Neural cell (in vitro differentiated cells): ENCODE measurements at regions not wholly inside any gene's neighbourhood (a gene's known extent, or its start where the extent isn't known, plus 50 kb on each side); places are given as distances from the start of the nearest gene placed in this dataset.

Source experiments
- H2AFZ ChIP-seq: fragments of 200-600, 300-800 bp; sonication (generic), shearing (Covaris generic); 2 replicates; pipeline ENCODE4 v1.6.0; 2014; ENCODE audit warnings: low read depth, mild to moderate bottlenecking, antibody characterized with exemption, low read length, moderate library complexity
- H3F3A ChIP-seq: fragments of 200-600 bp; shearing (Covaris generic); 2 replicates; pipeline ENCODE4 v1.6.1; 2016; ENCODE audit warnings: mild to moderate bottlenecking, moderate library complexity, mixed read lengths, antibody characterized with exemption, low read length; ENCODE audit not compliant: insufficient read depth, poor library complexity, severe bottlenecking
- H3K27ac ChIP-seq: fragments of 200-600, 300-800 bp; sonication (generic), shearing (Covaris generic); 2 replicates; pipeline ENCODE4 v1.5.1; 2014; ENCODE audit warnings: mild to moderate bottlenecking, low read length, moderate library complexity
- H3K27me3 ChIP-seq: fragments of 300-800, 200-600 bp; sonication (generic), shearing (Covaris generic); 2 replicates; pipeline ENCODE4 v1.6.0; 2014; ENCODE audit warnings: mild to moderate bottlenecking, low read depth, low read length, moderate library complexity; ENCODE audit not compliant: insufficient read depth
- H3K36me3 ChIP-seq: fragments of 300-800, 200-600 bp; sonication (generic), shearing (Covaris generic); 2 replicates; pipeline ENCODE4 v1.5.1; 2014; ENCODE audit warnings: mild to moderate bottlenecking, antibody characterized with exemption, low read length, moderate library complexity; ENCODE audit not compliant: insufficient read depth
- H3K4me2 ChIP-seq: fragments of 300-800, 200-600 bp; sonication (generic), shearing (Covaris generic); 2 replicates; pipeline ENCODE4 v1.6.0; 2014; ENCODE audit warnings: mild to moderate bottlenecking, low read length
- H3K4me3 ChIP-seq: fragments of 300-800, 200-600 bp; sonication (generic), shearing (Covaris generic); 2 replicates; pipeline ENCODE4 v1.5.1; 2014; ENCODE audit warnings: mild to moderate bottlenecking, low read length, moderate library complexity
- H3K79me2 ChIP-seq: fragments of 200-600 bp; shearing (Covaris generic); replicated peaks from 2 replicates; pipeline ENCODE4 v1.6.0; 2014; ENCODE audit warnings: mild to moderate bottlenecking, low read length, moderate library complexity; ENCODE audit not compliant: insufficient read depth
- H3K9ac ChIP-seq: fragments of 300-800, 200-600 bp; sonication (generic), shearing (Covaris generic); 2 replicates; pipeline ENCODE4 v1.6.1; 2016; ENCODE audit warnings: mild to moderate bottlenecking, low read length, mixed read lengths
- H3K9me2 ChIP-seq: fragments of 200-600 bp; shearing (Covaris generic); 2 replicates; pipeline ENCODE4 v1.6.1; 2016; ENCODE audit warnings: mild to moderate bottlenecking, low read length, mixed read lengths; ENCODE audit not compliant: insufficient read depth
- H3K9me3 ChIP-seq: fragments of 200-600, 300-800 bp; sonication (generic), shearing (Covaris generic); 2 replicates; pipeline ENCODE4 v1.6.1; 2016; ENCODE audit warnings: mild to moderate bottlenecking, mixed run types, low read length, moderate library complexity, mixed read lengths
- H4K20me1 ChIP-seq: fragments of 200-600 bp; shearing (Covaris generic); 2 replicates; pipeline ENCODE4 v1.6.1; 2016; ENCODE audit warnings: mild to moderate bottlenecking, mixed run types; ENCODE audit not compliant: insufficient read depth
- EP300 ChIP-seq: fragments of 450-650 bp; conservative IDR thresholded peaks from 2 replicates; pipeline ENCODE4 v1.6.1; 2014; ENCODE audit warnings: antibody characterized with exemption, mild to moderate bottlenecking, moderate library complexity; ENCODE audit not compliant: poor library complexity, severe bottlenecking
- EZH2 ChIP-seq: fragments of 200-600, 300-800 bp; shearing (Covaris generic), sonication (generic); IDR thresholded peaks from 2 replicates; pipeline ENCODE4 v1.6.1; 2014; ENCODE audit warnings: antibody characterized with exemption, low read length, borderline replicate concordance, mild to moderate bottlenecking; ENCODE audit not compliant: insufficient read depth, poor library complexity, severe bottlenecking
- MXI1 ChIP-seq: fragments of 450-650 bp; conservative IDR thresholded peaks from 2 replicates; pipeline ENCODE4 v1.6.1; 2014; ENCODE audit warnings: antibody characterized with exemption, mild to moderate bottlenecking; ENCODE audit not compliant: poor library complexity, severe bottlenecking
- POLR2AphosphoS5 ChIP-seq: IDR thresholded peaks from 2 replicates; pipeline ENCODE4 v1.6.1; 2012
- RAD21 ChIP-seq: fragments of 450-650 bp; conservative IDR thresholded peaks from 2 replicates; pipeline ENCODE4 v1.6.1; 2014; ENCODE audit warnings: antibody characterized with exemption, mild to moderate bottlenecking, moderate library complexity
- REST ChIP-seq: IDR thresholded peaks from 2 replicates; pipeline ENCODE4 v1.6.1; 2012; ENCODE audit warnings: borderline replicate concordance
- SMC3 ChIP-seq: fragments of 450-650 bp; conservative IDR thresholded peaks from 2 replicates; pipeline ENCODE4 v1.6.1; 2014; ENCODE audit warnings: antibody characterized with exemption, mild to moderate bottlenecking, moderate library complexity; ENCODE audit not compliant: poor library complexity
- TAF1 ChIP-seq: IDR thresholded peaks from 2 replicates; pipeline ENCODE4 v1.6.1; 2012; ENCODE audit warnings: low read depth
- TF ChIP-seq, protein P1 (sequence below): fragments of 450-650 bp; IDR thresholded peaks from 2 replicates; pipeline ENCODE4 v1.5.1; 2014; ENCODE audit warnings: antibody characterized with exemption, mild to moderate bottlenecking, moderate library complexity; ENCODE audit not compliant: poor library complexity, severe bottlenecking

DNA sequence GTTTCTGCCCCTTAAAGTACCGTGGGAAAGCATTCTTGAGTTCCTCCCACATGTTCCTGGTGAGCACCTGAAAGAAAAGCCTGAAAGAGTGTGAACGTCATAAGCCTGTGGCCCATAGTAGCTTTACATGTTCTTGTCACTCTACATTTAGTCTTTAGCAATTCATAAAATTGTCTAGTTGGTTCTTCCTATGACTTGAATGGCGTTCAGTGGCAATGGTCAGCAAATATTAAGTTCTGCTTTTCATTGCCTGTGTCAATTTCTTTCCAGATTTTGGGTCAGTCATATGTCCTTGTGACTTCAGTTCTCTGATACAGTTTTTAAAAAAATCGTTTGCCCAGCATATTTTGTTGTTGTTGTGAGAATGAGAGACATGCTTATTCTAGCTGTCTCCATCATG lies 650.0 kb upstream of the BOD1L1 start:
- Histone ChIP-seq H2AFZ (no peak overlapping the region), H3K9me2 (no peaks in the 10 kb centered on the region)

DNA sequence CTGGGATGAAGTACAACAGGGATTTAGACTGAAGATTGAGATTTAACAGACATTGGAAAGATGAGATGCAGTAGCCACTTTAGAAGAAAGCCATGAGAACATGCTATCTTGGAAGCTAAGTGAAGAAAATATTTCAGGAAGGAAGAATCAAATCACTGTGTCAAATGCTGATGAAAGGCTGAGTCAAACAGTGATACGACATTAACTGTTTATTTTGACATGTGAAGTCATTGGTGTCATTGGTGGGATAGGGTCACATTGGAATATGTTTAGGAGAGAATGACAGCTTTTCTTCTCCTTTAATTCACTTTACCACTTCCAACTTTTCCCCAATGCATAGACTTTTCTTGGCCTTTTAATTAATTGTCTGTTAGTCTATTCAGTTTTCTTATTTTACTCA lies 653.0 kb upstream of the BOD1L1 start:
- TF ChIP-seq POLR2AphosphoS5 (peak; percentile 94), REST (peak; percentile 41), TAF1 (no peak), EP300 (peak; percentile 94)
- TF ChIP-seq, protein P1, sequence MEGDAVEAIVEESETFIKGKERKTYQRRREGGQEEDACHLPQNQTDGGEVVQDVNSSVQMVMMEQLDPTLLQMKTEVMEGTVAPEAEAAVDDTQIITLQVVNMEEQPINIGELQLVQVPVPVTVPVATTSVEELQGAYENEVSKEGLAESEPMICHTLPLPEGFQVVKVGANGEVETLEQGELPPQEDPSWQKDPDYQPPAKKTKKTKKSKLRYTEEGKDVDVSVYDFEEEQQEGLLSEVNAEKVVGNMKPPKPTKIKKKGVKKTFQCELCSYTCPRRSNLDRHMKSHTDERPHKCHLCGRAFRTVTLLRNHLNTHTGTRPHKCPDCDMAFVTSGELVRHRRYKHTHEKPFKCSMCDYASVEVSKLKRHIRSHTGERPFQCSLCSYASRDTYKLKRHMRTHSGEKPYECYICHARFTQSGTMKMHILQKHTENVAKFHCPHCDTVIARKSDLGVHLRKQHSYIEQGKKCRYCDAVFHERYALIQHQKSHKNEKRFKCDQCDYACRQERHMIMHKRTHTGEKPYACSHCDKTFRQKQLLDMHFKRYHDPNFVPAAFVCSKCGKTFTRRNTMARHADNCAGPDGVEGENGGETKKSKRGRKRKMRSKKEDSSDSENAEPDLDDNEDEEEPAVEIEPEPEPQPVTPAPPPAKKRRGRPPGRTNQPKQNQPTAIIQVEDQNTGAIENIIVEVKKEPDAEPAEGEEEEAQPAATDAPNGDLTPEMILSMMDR = no peak
- no peak overlapping the region for H2AFZ ChIP-seq
- no peak overlapping the region for H3K27ac ChIP-seq
- no peak overlapping the region for H3K4me2 ChIP-seq
- H4K20me1 ChIP-seq = no peaks in the 10 kb centered on the region
- H3K4me3 ChIP-seq = no peak overlapping the region
- H3K27me3 ChIP-seq = peaks cover 5% of the 10 kb centered on the region
- no peaks in the 10 kb centered on the region for H3K9me2 ChIP-seq
- no peak overlapping the region for H3K9ac ChIP-seq
- no peaks in the 10 kb centered on the region for H3K9me3 ChIP-seq
- no peaks in the 10 kb centered on the region for H3K36me3 ChIP-seq
- H3K79me2 ChIP-seq = no peaks in the 10 kb centered on the region
- H3F3A ChIP-seq = no peaks in the 10 kb centered on the region

More for the DNA sequence above, 650.0 kb upstream of the BOD1L1 start:
- H3K9me3 ChIP-seq = no peaks in the 10 kb centered on the region
- H4K20me1 ChIP-seq = no peaks in the 10 kb centered on the region
- no peak overlapping the region for H3K9ac ChIP-seq
- H3K27me3 ChIP-seq = no peaks in the 10 kb centered on the region
- TF ChIP-seq, protein P1 = no peak
- TF ChIP-seq POLR2AphosphoS5 = no peak
- no peak for TF ChIP-seq EZH2
- TF ChIP-seq TAF1 = no peak
- TF ChIP-seq SMC3 = no peak
- TF ChIP-seq REST = no peak
- TF ChIP-seq MXI1 = no peak
- no peak for TF ChIP-seq RAD21
- no peak for TF ChIP-seq EP300
- H3K27ac ChIP-seq = no peak overlapping the region
- H3F3A ChIP-seq = no peaks in the 10 kb centered on the region
- no peaks in the 10 kb centered on the region for H3K36me3 ChIP-seq
- no peak overlapping the region for H3K4me2 ChIP-seq
- no peaks in the 10 kb centered on the region for H3K79me2 ChIP-seq
- H3K4me3 ChIP-seq = no peak overlapping the region
